Neural cell (in vitro differentiated cells): ENCODE measurements at regions not wholly inside any gene's neighbourhood (a gene's known extent, or its start where the extent isn't known, plus 50 kb on each side); places are given as distances from the start of the nearest gene placed in this dataset.

Experiments
- H2AFZ ChIP-seq: fragments of 200-600, 300-800 bp; sonication (generic), shearing (Covaris generic); 2 replicates; pipeline ENCODE4 v1.6.0; 2014; ENCODE audit warnings: low read depth, mild to moderate bottlenecking, antibody characterized with exemption, low read length, moderate library complexity
- H3F3A ChIP-seq: fragments of 200-600 bp; shearing (Covaris generic); 2 replicates; pipeline ENCODE4 v1.6.1; 2016; ENCODE audit warnings: mild to moderate bottlenecking, moderate library complexity, mixed read lengths, antibody characterized with exemption, low read length; ENCODE audit not compliant: insufficient read depth, poor library complexity, severe bottlenecking
- H3K27ac ChIP-seq: fragments of 200-600, 300-800 bp; sonication (generic), shearing (Covaris generic); 2 replicates; pipeline ENCODE4 v1.5.1; 2014; ENCODE audit warnings: mild to moderate bottlenecking, low read length, moderate library complexity
- H3K27me3 ChIP-seq: fragments of 300-800, 200-600 bp; sonication (generic), shearing (Covaris generic); 2 replicates; pipeline ENCODE4 v1.6.0; 2014; ENCODE audit warnings: mild to moderate bottlenecking, low read depth, low read length, moderate library complexity; ENCODE audit not compliant: insufficient read depth
- H3K36me3 ChIP-seq: fragments of 300-800, 200-600 bp; sonication (generic), shearing (Covaris generic); 2 replicates; pipeline ENCODE4 v1.5.1; 2014; ENCODE audit warnings: mild to moderate bottlenecking, antibody characterized with exemption, low read length, moderate library complexity; ENCODE audit not compliant: insufficient read depth
- H3K4me2 ChIP-seq: fragments of 300-800, 200-600 bp; sonication (generic), shearing (Covaris generic); 2 replicates; pipeline ENCODE4 v1.6.0; 2014; ENCODE audit warnings: mild to moderate bottlenecking, low read length
- H3K4me3 ChIP-seq: fragments of 300-800, 200-600 bp; sonication (generic), shearing (Covaris generic); 2 replicates; pipeline ENCODE4 v1.5.1; 2014; ENCODE audit warnings: mild to moderate bottlenecking, low read length, moderate library complexity
- H3K79me2 ChIP-seq: fragments of 200-600 bp; shearing (Covaris generic); replicated peaks from 2 replicates; pipeline ENCODE4 v1.6.0; 2014; ENCODE audit warnings: mild to moderate bottlenecking, low read length, moderate library complexity; ENCODE audit not compliant: insufficient read depth
- H3K9ac ChIP-seq: fragments of 300-800, 200-600 bp; sonication (generic), shearing (Covaris generic); 2 replicates; pipeline ENCODE4 v1.6.1; 2016; ENCODE audit warnings: mild to moderate bottlenecking, low read length, mixed read lengths
- H3K9me2 ChIP-seq: fragments of 200-600 bp; shearing (Covaris generic); 2 replicates; pipeline ENCODE4 v1.6.1; 2016; ENCODE audit warnings: mild to moderate bottlenecking, low read length, mixed read lengths; ENCODE audit not compliant: insufficient read depth
- H3K9me3 ChIP-seq: fragments of 200-600, 300-800 bp; sonication (generic), shearing (Covaris generic); 2 replicates; pipeline ENCODE4 v1.6.1; 2016; ENCODE audit warnings: mild to moderate bottlenecking, mixed run types, low read length, moderate library complexity, mixed read lengths
- H4K20me1 ChIP-seq: fragments of 200-600 bp; shearing (Covaris generic); 2 replicates; pipeline ENCODE4 v1.6.1; 2016; ENCODE audit warnings: mild to moderate bottlenecking, mixed run types; ENCODE audit not compliant: insufficient read depth
- CTCF ChIP-seq: fragments of 450-650 bp; IDR thresholded peaks from 2 replicates; pipeline ENCODE4 v1.5.1; 2014; ENCODE audit warnings: antibody characterized with exemption, mild to moderate bottlenecking, moderate library complexity; ENCODE audit not compliant: poor library complexity, severe bottlenecking
- EP300 ChIP-seq: fragments of 450-650 bp; conservative IDR thresholded peaks from 2 replicates; pipeline ENCODE4 v1.6.1; 2014; ENCODE audit warnings: antibody characterized with exemption, mild to moderate bottlenecking, moderate library complexity; ENCODE audit not compliant: poor library complexity, severe bottlenecking
- EZH2 ChIP-seq: fragments of 200-600, 300-800 bp; shearing (Covaris generic), sonication (generic); IDR thresholded peaks from 2 replicates; pipeline ENCODE4 v1.6.1; 2014; ENCODE audit warnings: antibody characterized with exemption, low read length, borderline replicate concordance, mild to moderate bottlenecking; ENCODE audit not compliant: insufficient read depth, poor library complexity, severe bottlenecking
- MXI1 ChIP-seq: fragments of 450-650 bp; conservative IDR thresholded peaks from 2 replicates; pipeline ENCODE4 v1.6.1; 2014; ENCODE audit warnings: antibody characterized with exemption, mild to moderate bottlenecking; ENCODE audit not compliant: poor library complexity, severe bottlenecking
- POLR2AphosphoS5 ChIP-seq: IDR thresholded peaks from 2 replicates; pipeline ENCODE4 v1.6.1; 2012
- RAD21 ChIP-seq: fragments of 450-650 bp; conservative IDR thresholded peaks from 2 replicates; pipeline ENCODE4 v1.6.1; 2014; ENCODE audit warnings: antibody characterized with exemption, mild to moderate bottlenecking, moderate library complexity
- REST ChIP-seq: IDR thresholded peaks from 2 replicates; pipeline ENCODE4 v1.6.1; 2012; ENCODE audit warnings: borderline replicate concordance
- SMC3 ChIP-seq: fragments of 450-650 bp; conservative IDR thresholded peaks from 2 replicates; pipeline ENCODE4 v1.6.1; 2014; ENCODE audit warnings: antibody characterized with exemption, mild to moderate bottlenecking, moderate library complexity; ENCODE audit not compliant: poor library complexity
- TAF1 ChIP-seq: IDR thresholded peaks from 2 replicates; pipeline ENCODE4 v1.6.1; 2012; ENCODE audit warnings: low read depth

DNA sequence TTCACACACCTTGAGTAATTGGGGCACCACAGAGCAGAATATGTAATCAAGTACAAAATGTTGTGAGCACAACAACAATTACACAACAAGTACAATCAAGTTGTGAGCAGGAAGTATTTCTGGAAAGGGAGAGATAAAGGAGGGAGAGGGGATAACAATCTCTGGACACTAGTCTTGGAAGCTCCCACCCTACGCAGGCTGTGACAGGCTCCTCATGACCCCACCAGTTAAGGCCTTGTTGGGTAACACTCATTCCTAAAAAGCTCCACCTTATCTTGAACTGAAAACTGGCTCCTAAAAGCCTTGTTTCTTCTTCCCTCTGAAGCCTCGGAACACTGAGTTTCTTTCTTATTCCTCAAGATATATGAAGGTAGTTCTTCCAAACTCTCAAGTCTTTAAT, 806.0 kb downstream of the UQCRFS1 start:
- no peak overlapping the region for H3K4me3 ChIP-seq
- no peaks in the 10 kb centered on the region for H4K20me1 ChIP-seq
- H3K4me2 ChIP-seq: no peak overlapping the region
- no peak overlapping the region for H3K27ac ChIP-seq
- no peak overlapping the region for H2AFZ ChIP-seq
- H3K27me3 ChIP-seq: no peaks in the 10 kb centered on the region
- TF ChIP-seq POLR2AphosphoS5 (no peak), REST (no peak), TAF1 (no peak), MXI1 (no peak), CTCF (no peak), EP300 (no peak), EZH2 (no peak), SMC3 (no peak)
- H3F3A ChIP-seq: no peaks in the 10 kb centered on the region
- no peaks in the 10 kb centered on the region for H3K79me2 ChIP-seq
- H3K9ac ChIP-seq: no peak overlapping the region
- H3K9me3 ChIP-seq: no peaks in the 10 kb centered on the region
- H3K36me3 ChIP-seq: no peaks in the 10 kb centered on the region
- H3K9me2 ChIP-seq: no peaks in the 10 kb centered on the region

DNA sequence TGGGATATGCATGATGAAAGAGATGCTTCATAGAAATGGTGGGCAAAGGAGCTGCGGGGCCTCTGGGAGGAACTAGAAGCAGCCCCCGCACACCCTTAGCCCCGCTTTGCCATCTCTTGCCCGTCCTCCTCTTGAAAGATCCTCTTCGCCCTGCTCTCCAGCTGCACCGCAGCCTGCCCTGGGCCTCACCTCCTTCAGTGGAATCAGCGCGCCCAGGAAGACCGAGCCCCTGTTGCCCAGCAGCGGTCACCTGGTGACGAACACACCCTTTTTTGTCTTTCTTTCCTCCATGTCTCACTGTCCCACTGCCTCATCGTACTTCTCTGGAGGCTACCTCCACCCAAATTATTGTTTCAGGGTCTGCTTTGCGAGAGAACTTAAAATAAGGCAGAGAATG, 807.6 kb downstream of the UQCRFS1 start:
- no peak overlapping the region for H3K27ac ChIP-seq
- no peak for TF ChIP-seq CTCF
- TF ChIP-seq TAF1: no peak
- TF ChIP-seq RAD21: no peak
- TF ChIP-seq SMC3: no peak
- TF ChIP-seq MXI1: no peak
- no peak for TF ChIP-seq REST
- TF ChIP-seq EZH2: no peak
- TF ChIP-seq POLR2AphosphoS5: no peak
- TF ChIP-seq EP300: no peak
- no peak overlapping the region for H3K9ac ChIP-seq
- no peaks in the 10 kb centered on the region for H3K9me3 ChIP-seq
- no peaks in the 10 kb centered on the region for H4K20me1 ChIP-seq
- H3F3A ChIP-seq: no peaks in the 10 kb centered on the region
- H3K27me3 ChIP-seq: no peaks in the 10 kb centered on the region
- no peaks in the 10 kb centered on the region for H3K36me3 ChIP-seq
- H3K9me2 ChIP-seq: no peaks in the 10 kb centered on the region
- H2AFZ ChIP-seq: no peak overlapping the region
- no peaks in the 10 kb centered on the region for H3K79me2 ChIP-seq
- H3K4me3 ChIP-seq: no peak overlapping the region
- no peak overlapping the region for H3K4me2 ChIP-seq
